ENCODE measurements at regions not wholly inside any gene's neighbourhood (a gene's known extent, or its start where the extent isn't known, plus 50 kb on each side); places are given as distances from the start of the nearest gene placed in this dataset.

GRCh38 chr7:22597844-22598243 is 97.9 kb upstream of the STEAP1B start:
- TF ChIP-seq CTCF (IDR thresholded peaks at IDR 0.05; ENCODE audit: low read depth, low read length, missing input control) (no peak), MAX (IDR thresholded peaks at IDR 0.05) (no peak), RAD21 (IDR thresholded peaks at IDR 0.05) (no peak), JUND (IDR thresholded peaks at IDR 0.05) (no peak), ZBTB33 (IDR thresholded peaks at IDR 0.05) (no peak), REST (IDR thresholded peaks at IDR 0.05) (no peak)

All from liver (tissue), 3 donors.